Parathyroid adenoma (tissue), 2 donors: ENCODE measurements at regions not wholly inside any gene's neighbourhood (a gene's known extent, or its start where the extent isn't known, plus 50 kb on each side); places are given as distances from the start of the nearest gene placed in this dataset.

Experiments used
- H2AFZ ChIP-seq: fragments of 300-600 bp; sonication (generic); one replicate; pipeline ENCODE4 v1.7.0; 2017; ENCODE audit warnings: antibody characterized with exemption, mild to moderate bottlenecking
- H3K27ac ChIP-seq: fragments of 300-600 bp; sonication (generic); one replicate; pipeline ENCODE4 v1.7.0; 2017
- H3K27me3 ChIP-seq: fragments of 300-600 bp; sonication (generic); one replicate; pipeline ENCODE4 v1.7.0; 2017; ENCODE audit warnings: low read length; ENCODE audit not compliant: control insufficient read depth, insufficient read depth
- H3K36me3 ChIP-seq: fragments of 300-600 bp; sonication (generic); one replicate; pipeline ENCODE4 v1.7.0; 2017; ENCODE audit warnings: low read length; ENCODE audit not compliant: control insufficient read depth, insufficient read depth
- H3K4me1 ChIP-seq: fragments of 300-600 bp; sonication (generic); one replicate; pipeline ENCODE4 v1.7.0; 2017; ENCODE audit warnings: control low read depth
- H3K4me2 ChIP-seq: fragments of 300-600 bp; sonication (generic); one replicate; pipeline ENCODE4 v1.7.0; 2017; ENCODE audit warnings: low read length
- H3K4me3 ChIP-seq: fragments of 300-600 bp; sonication (generic); one replicate; pipeline ENCODE4 v1.7.0; 2017; ENCODE audit warnings: low read depth, low read length
- H3K79me2 ChIP-seq: fragments of 300-600 bp; sonication (generic); one replicate; pipeline ENCODE4 v1.7.0; 2017; ENCODE audit warnings: control low read depth
- H3K9ac ChIP-seq: fragments of 300-600 bp; sonication (generic); one replicate; pipeline ENCODE4 v1.7.0; 2017; ENCODE audit warnings: mild to moderate bottlenecking
- H3K9me3 ChIP-seq: fragments of 300-600 bp; sonication (generic); one replicate; pipeline ENCODE4 v1.7.0; 2017; ENCODE audit warnings: low read length; ENCODE audit not compliant: control insufficient read depth
- TF ChIP-seq, protein P1 (sequence below): fragments of 300-600 bp; sonication (generic); IDR thresholded peaks from one replicate; pipeline ENCODE4 v1.7.0; 2017; ENCODE audit warnings: antibody characterized with exemption, mild to moderate bottlenecking
- donor health status: primary hyperparathyroidism.

- no peak overlapping the region for H3K9ac ChIP-seq
- H2AFZ ChIP-seq, result no peak overlapping the region
- no peaks in the 10 kb centered on the region for H3K4me1 ChIP-seq
- no peak overlapping the region for H3K4me3 ChIP-seq
- H3K36me3 ChIP-seq, result no peaks in the 10 kb centered on the region
- H3K9me3 ChIP-seq, result no peaks in the 10 kb centered on the region
- H3K27me3 ChIP-seq, result no peaks in the 10 kb centered on the region
- TF ChIP-seq, protein P1, sequence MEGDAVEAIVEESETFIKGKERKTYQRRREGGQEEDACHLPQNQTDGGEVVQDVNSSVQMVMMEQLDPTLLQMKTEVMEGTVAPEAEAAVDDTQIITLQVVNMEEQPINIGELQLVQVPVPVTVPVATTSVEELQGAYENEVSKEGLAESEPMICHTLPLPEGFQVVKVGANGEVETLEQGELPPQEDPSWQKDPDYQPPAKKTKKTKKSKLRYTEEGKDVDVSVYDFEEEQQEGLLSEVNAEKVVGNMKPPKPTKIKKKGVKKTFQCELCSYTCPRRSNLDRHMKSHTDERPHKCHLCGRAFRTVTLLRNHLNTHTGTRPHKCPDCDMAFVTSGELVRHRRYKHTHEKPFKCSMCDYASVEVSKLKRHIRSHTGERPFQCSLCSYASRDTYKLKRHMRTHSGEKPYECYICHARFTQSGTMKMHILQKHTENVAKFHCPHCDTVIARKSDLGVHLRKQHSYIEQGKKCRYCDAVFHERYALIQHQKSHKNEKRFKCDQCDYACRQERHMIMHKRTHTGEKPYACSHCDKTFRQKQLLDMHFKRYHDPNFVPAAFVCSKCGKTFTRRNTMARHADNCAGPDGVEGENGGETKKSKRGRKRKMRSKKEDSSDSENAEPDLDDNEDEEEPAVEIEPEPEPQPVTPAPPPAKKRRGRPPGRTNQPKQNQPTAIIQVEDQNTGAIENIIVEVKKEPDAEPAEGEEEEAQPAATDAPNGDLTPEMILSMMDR, result no peak
- no peak overlapping the region for H3K4me2 ChIP-seq
- H3K79me2 ChIP-seq, result no peaks in the 10 kb centered on the region
- H3K27ac ChIP-seq, result no peak overlapping the region
Observed at GRCh38 chr2:20933714-20934113, 110.2 kb downstream of the APOB start.

DNA sequence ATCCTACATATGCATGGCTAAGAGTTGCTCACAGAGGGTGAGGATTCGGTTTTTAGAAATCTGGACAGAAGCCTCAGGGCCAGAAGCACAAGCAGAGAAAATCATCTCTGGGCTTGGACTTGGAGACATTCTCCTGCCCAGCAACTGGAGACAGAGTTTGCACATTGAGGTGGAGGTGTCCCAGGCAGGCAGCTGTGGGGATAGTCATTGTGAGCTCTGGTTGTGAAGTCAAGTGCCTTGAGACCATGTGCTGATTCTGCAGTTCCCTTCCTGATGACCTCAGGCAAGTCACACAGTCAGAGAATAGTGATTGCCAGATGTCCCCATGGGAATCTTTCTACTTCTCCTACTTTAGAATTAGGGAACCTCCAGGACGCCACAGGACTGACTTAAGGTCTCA, 108.4 kb upstream of the LDAH start:
- Histone ChIP-seq H3K9ac (no peak overlapping the region), H3K36me3 (no peaks in the 10 kb centered on the region), H3K4me1 (no peaks in the 10 kb centered on the region), H3K4me3 (no peak overlapping the region), H3K79me2 (no peaks in the 10 kb centered on the region), H3K27me3 (no peaks in the 10 kb centered on the region), H3K27ac (no peak overlapping the region), H2AFZ (no peak overlapping the region), H3K4me2 (no peak overlapping the region), H3K9me3 (no peaks in the 10 kb centered on the region)
- TF ChIP-seq, protein P1, result no peak

- Histone ChIP-seq H3K79me2 (no peaks in the 10 kb centered on the region), H3K36me3 (no peaks in the 10 kb centered on the region), H2AFZ (no peak overlapping the region), H3K4me1 (no peaks in the 10 kb centered on the region), H3K9ac (no peak overlapping the region), H3K4me2 (no peak overlapping the region), H3K4me3 (no peak overlapping the region), H3K27ac (no peak overlapping the region), H3K9me3 (no peaks in the 10 kb centered on the region), H3K27me3 (no peaks in the 10 kb centered on the region)
- TF ChIP-seq, protein P1, result no peak
Observed at GRCh38 chr2:20930928-20931327, 108.0 kb upstream of the LDAH start.

GRCh38 chr2:20929721-20930120, 106.8 kb upstream of the LDAH start:
- Histone ChIP-seq H3K9me3 (no peaks in the 10 kb centered on the region), H3K4me3 (no peak overlapping the region), H2AFZ (no peak overlapping the region), H3K27ac (no peak overlapping the region), H3K27me3 (no peaks in the 10 kb centered on the region), H3K4me2 (no peak overlapping the region), H3K4me1 (no peaks in the 10 kb centered on the region), H3K79me2 (no peaks in the 10 kb centered on the region), H3K9ac (no peak overlapping the region), H3K36me3 (no peaks in the 10 kb centered on the region)
- TF ChIP-seq, protein P1, result no peak

GRCh38 chr2:20928617-20929016, 105.7 kb upstream of the LDAH start:
- H3K4me1 ChIP-seq, result no peaks in the 10 kb centered on the region
- H3K27ac ChIP-seq, result no peak overlapping the region
- H3K36me3 ChIP-seq, result no peaks in the 10 kb centered on the region
- H2AFZ ChIP-seq, result no peak overlapping the region
- no peak overlapping the region for H3K9ac ChIP-seq
- H3K4me3 ChIP-seq, result no peak overlapping the region
- TF ChIP-seq, protein P1, result no peak
- H3K4me2 ChIP-seq, result no peak overlapping the region
- no peaks in the 10 kb centered on the region for H3K79me2 ChIP-seq
- no peaks in the 10 kb centered on the region for H3K9me3 ChIP-seq
- H3K27me3 ChIP-seq, result no peaks in the 10 kb centered on the region
